HG02642 (cell line): ENCODE measurements at regions not wholly inside any gene's neighbourhood (a gene's known extent, or its start where the extent isn't known, plus 50 kb on each side); places are given as distances from the start of the nearest gene placed in this dataset.

Experiments used
- ATAC-seq: cut with Tn5 transposase; IDR thresholded peaks from one replicate; pipeline ENCODE4 v1.9.1; 2021; ENCODE audit warnings: mild to moderate bottlenecking; ENCODE audit not compliant: unreplicated experiment, poor library complexity

GRCh38 chr1:208917723-208918122 lies 665.8 kb upstream of the CAMK1G start:
- ATAC-seq: no peak

GRCh38 chr1:208918160-208918559 lies 665.4 kb upstream of the CAMK1G start:
- no peak for ATAC-seq

GRCh38 chr1:208919371-208919770 lies 664.1 kb upstream of the CAMK1G start:
- ATAC-seq: no peak

- ATAC-seq: no peak
These were observed 662.3 kb upstream of the CAMK1G start for GRCh38 chr1:208921259-208921658.

- ATAC-seq: no peak
These were observed 660.1 kb upstream of the CAMK1G start for GRCh38 chr1:208923456-208923855.

GRCh38 chr1:208923946-208924720 lies 659.4 kb upstream of the CAMK1G start:
- no peak for ATAC-seq

GRCh38 chr1:208924928-208925327 lies 658.6 kb upstream of the CAMK1G start:
- no peak for ATAC-seq

GRCh38 chr1:208928349-208929010 lies 655.0 kb upstream of the CAMK1G start:
- no peak for ATAC-seq

- no peak for ATAC-seq
These were observed 653.9 kb upstream of the CAMK1G start for GRCh38 chr1:208929575-208929974.

GRCh38 chr1:208931936-208932335 lies 651.6 kb upstream of the CAMK1G start:
- no peak for ATAC-seq

- no peak for ATAC-seq
These were observed 649.5 kb upstream of the CAMK1G start for GRCh38 chr1:208933984-208934525.

GRCh38 chr1:208934933-208935332 lies 648.6 kb upstream of the CAMK1G start:
- no peak for ATAC-seq

- ATAC-seq: no peak
These were observed 647.9 kb upstream of the CAMK1G start for GRCh38 chr1:208935517-208936187.

- no peak for ATAC-seq
These were observed 643.9 kb upstream of the CAMK1G start for GRCh38 chr1:208939537-208940085.

GRCh38 chr1:208942394-208943130 lies 641.0 kb upstream of the CAMK1G start:
- ATAC-seq: no peak

- no peak for ATAC-seq
These were observed 640.2 kb upstream of the CAMK1G start for GRCh38 chr1:208943291-208943690.

- ATAC-seq: no peak
These were observed 638.5 kb upstream of the CAMK1G start for GRCh38 chr1:208944981-208945451.

GRCh38 chr1:208950206-208950605 lies 633.3 kb upstream of the CAMK1G start:
- no peak for ATAC-seq

- no peak for ATAC-seq
These were observed 632.4 kb upstream of the CAMK1G start for GRCh38 chr1:208951026-208951525.

GRCh38 chr1:208951908-208952307 lies 631.6 kb upstream of the CAMK1G start:
- no peak for ATAC-seq
